ENCODE measurements at regions not wholly inside any gene's neighbourhood (a gene's known extent, or its start where the extent isn't known, plus 50 kb on each side); places are given as distances from the start of the nearest gene placed in this dataset.

- TF ChIP-seq POLR2AphosphoS5 (IDR thresholded peaks at IDR 0.05; ENCODE audit: low read depth, low read length), result no peak
- no peak for TF ChIP-seq SIN3A (IDR thresholded peaks at IDR 0.05; ENCODE audit: borderline replicate concordance, insufficient read depth, low read length)
- no peak for TF ChIP-seq TAF1 (IDR thresholded peaks at IDR 0.05; ENCODE audit: borderline replicate concordance, insufficient read depth, low read length)
- no peak for TF ChIP-seq REST (IDR thresholded peaks at IDR 0.05; ENCODE audit: insufficient read depth in 1 of 2, low read depth in 2 of 2, low read length in 2 of 2)
- no peak for TF ChIP-seq FOXP2 (optimal IDR thresholded peaks at IDR 0.05; ENCODE audit: borderline replicate concordance, extremely low read depth, extremely low read length, insufficient read depth)
Measured at GRCh38 chr2:150557020-150557600, 69.6 kb upstream of the RND3 start.

Data from PFSK-1 (cell line).